ENCODE measurements at regions not wholly inside any gene's neighbourhood (a gene's known extent, or its start where the extent isn't known, plus 50 kb on each side); places are given as distances from the start of the nearest gene placed in this dataset.

- Histone ChIP-seq H3K4me1 (ENCODE audit: control insufficient read depth, low read length) (no peaks in the 10 kb centered on the region; the same call in 1 of the 2 replicates), H3K9me2 (replicated peaks; ENCODE audit: control insufficient read depth, low read length) (no peaks in the 10 kb centered on the region), H3F3A (ENCODE audit: control insufficient read depth, insufficient read depth) (no peaks in the 10 kb centered on the region), H4K20me1 (ENCODE audit: control insufficient read depth, insufficient read depth, low read depth, low read length) (no peaks in the 10 kb centered on the region), H3K4me2 (ENCODE audit: low read length) (no peak overlapping the region), H3K27me3 (ENCODE audit: control insufficient read depth, low read length) (no peaks in the 10 kb centered on the region), H3K4me3 (ENCODE audit: low read length) (no peak overlapping the region), H3K9me3 (ENCODE audit: control insufficient read depth, insufficient read depth, low read length) (no peaks in the 10 kb centered on the region), H3K79me2 (ENCODE audit: control insufficient read depth, low read length) (no peaks in the 10 kb centered on the region), H3K36me3 (ENCODE audit: control insufficient read depth, low read length) (no peaks in the 10 kb centered on the region), H3K27ac (ENCODE audit: low read depth, low read length) (no peak overlapping the region)
- no peak for TF ChIP-seq CTCF (IDR thresholded peaks at IDR 0.05; ENCODE audit: low read depth, low read length, poor library complexity, severe bottlenecking)
- TF ChIP-seq EZH2phosphoT487 (IDR thresholded peaks at IDR 0.05; ENCODE audit: borderline replicate concordance, low read length), result no peak
These were observed 261.1 kb upstream of the RNF32 start for GRCh38 chr7:156379324-156380070.

GRCh38 chr7:156378806-156379205 is 261.8 kb upstream of the RNF32 start:
- no peaks in the 10 kb centered on the region for H3K36me3 ChIP-seq (ENCODE audit: control insufficient read depth, low read length)
- H3K4me2 ChIP-seq (ENCODE audit: low read length), result no peak overlapping the region
- no peaks in the 10 kb centered on the region for H4K20me1 ChIP-seq (ENCODE audit: control insufficient read depth, insufficient read depth, low read depth, low read length)
- TF ChIP-seq CTCF (IDR thresholded peaks at IDR 0.05; ENCODE audit: low read depth, low read length, poor library complexity, severe bottlenecking), result no peak
- no peak for TF ChIP-seq EZH2phosphoT487 (IDR thresholded peaks at IDR 0.05; ENCODE audit: borderline replicate concordance, low read length)
- H3K4me3 ChIP-seq (ENCODE audit: low read length), result no peak overlapping the region
- no peaks in the 10 kb centered on the region for H3K79me2 ChIP-seq (ENCODE audit: control insufficient read depth, low read length)
- H3K9me2 ChIP-seq (replicated peaks; ENCODE audit: control insufficient read depth, low read length), result no peaks in the 10 kb centered on the region
- H3K27me3 ChIP-seq (ENCODE audit: control insufficient read depth, low read length), result no peaks in the 10 kb centered on the region
- H3F3A ChIP-seq (ENCODE audit: control insufficient read depth, insufficient read depth), result no peaks in the 10 kb centered on the region
- H3K27ac ChIP-seq (ENCODE audit: low read depth, low read length), result no peak overlapping the region
- H3K4me1 ChIP-seq (ENCODE audit: control insufficient read depth, low read length), result peaks cover 5% of the 10 kb centered on the region; the same call in 1 of the 2 replicates
- no peaks in the 10 kb centered on the region for H3K9me3 ChIP-seq (ENCODE audit: control insufficient read depth, insufficient read depth, low read length)

- Histone ChIP-seq H3K4me1 (ENCODE audit: control insufficient read depth, low read length) (peaks cover 5% of the 10 kb centered on the region; the same call in 1 of the 2 replicates), H4K20me1 (ENCODE audit: control insufficient read depth, insufficient read depth, low read depth, low read length) (no peaks in the 10 kb centered on the region), H3F3A (ENCODE audit: control insufficient read depth, insufficient read depth) (no peaks in the 10 kb centered on the region), H3K79me2 (ENCODE audit: control insufficient read depth, low read length) (no peaks in the 10 kb centered on the region), H3K4me2 (ENCODE audit: low read length) (no peak overlapping the region), H3K9me3 (ENCODE audit: control insufficient read depth, insufficient read depth, low read length) (no peaks in the 10 kb centered on the region), H3K9me2 (replicated peaks; ENCODE audit: control insufficient read depth, low read length) (no peaks in the 10 kb centered on the region), H3K27me3 (ENCODE audit: control insufficient read depth, low read length) (no peaks in the 10 kb centered on the region), H3K27ac (ENCODE audit: low read depth, low read length) (no peak overlapping the region), H3K4me3 (ENCODE audit: low read length) (no peak overlapping the region), H3K36me3 (ENCODE audit: control insufficient read depth, low read length) (no peaks in the 10 kb centered on the region)
- TF ChIP-seq CTCF (IDR thresholded peaks at IDR 0.05; ENCODE audit: low read depth, low read length, poor library complexity, severe bottlenecking) (no peak), EZH2phosphoT487 (IDR thresholded peaks at IDR 0.05; ENCODE audit: borderline replicate concordance, low read length) (no peak)
These were observed 264.3 kb upstream of the RNF32 start for GRCh38 chr7:156376317-156376716.

All from DOHH2 (cell line).